Activated T-helper 1 cell treated with Interleukin-2 at 50 U/mL for 16 hours (primary cell): ENCODE measurements at regions not wholly inside any gene's neighbourhood (a gene's known extent, or its start where the extent isn't known, plus 50 kb on each side); places are given as distances from the start of the nearest gene placed in this dataset.

Source experiments
- DNase-seq: peaks from one replicate; pipeline ENCODE4 v3.0.0-alpha.2; 2020; ENCODE audit warnings: low read depth

GRCh38 chr11:128031538-128032134 is 555.7 kb downstream of the ETS1 start:
- peak; percentile 41 for DNase-seq

DNA sequence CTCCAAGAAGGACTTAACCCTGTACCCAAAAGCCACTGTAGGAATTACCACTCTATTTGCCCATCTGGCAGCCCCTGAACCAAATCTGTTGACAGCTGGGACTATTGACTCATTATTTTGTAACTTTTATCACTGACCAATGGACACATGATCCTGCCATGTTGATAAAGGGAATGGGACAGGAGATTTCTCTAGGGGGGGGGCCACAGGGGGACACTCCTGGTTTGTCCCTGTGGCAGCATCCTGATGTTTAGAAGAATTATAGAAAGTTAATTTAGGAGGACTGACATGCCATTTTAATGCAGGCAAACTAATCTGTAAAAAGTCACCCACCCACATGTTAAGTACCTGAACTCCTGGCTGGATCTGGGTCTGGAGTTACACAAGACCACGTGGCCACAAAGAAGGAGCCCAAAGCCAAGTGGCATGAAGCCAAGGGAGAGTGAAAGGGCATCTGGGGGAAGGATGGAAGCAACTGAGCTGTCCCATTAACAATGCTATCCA is 558.1 kb downstream of the ETS1 start:
- DNase-seq: no peak

GRCh38 chr11:128026596-128026995 is 560.8 kb downstream of the ETS1 start:
- no peak for DNase-seq

DNA sequence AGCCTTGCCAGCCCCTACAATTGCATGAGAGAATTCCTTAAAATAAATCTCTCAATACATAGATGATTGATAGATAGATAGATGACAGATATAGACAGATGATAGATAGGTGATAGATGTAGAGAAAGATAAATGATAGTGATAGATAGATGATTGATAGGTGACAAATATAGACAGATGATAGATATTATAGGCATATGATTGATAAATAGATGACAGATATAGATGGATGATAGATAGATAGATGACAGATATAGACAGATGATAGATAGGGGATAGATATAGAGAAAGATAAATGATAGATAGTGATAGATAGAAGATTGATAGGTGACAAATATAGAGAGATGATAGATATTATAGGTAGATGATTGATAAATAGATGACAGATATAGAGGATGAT is 564.6 kb downstream of the ETS1 start:
- DNase-seq: no peak

DNA sequence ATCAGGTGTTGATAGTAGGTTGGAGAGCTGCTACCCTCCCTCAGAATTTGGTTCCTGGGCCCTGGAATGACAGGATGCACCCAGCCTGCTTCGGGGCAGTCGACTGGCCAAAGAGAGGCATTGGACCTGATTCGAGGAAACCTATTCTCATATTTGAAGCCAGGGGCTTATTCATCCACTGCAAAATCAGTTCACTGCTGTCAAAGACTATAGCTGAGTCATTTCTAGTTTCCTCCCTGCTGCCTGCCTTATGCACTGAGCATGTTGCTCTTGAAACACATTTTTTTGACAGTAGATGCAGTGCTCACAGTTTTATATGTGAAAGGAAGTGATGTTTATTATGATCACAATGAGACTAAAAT is 565.4 kb downstream of the ETS1 start:
- no peak for DNase-seq

- DNase-seq: no peak
Observed at GRCh38 chr11:128021349-128022006, 565.9 kb downstream of the ETS1 start.

DNA sequence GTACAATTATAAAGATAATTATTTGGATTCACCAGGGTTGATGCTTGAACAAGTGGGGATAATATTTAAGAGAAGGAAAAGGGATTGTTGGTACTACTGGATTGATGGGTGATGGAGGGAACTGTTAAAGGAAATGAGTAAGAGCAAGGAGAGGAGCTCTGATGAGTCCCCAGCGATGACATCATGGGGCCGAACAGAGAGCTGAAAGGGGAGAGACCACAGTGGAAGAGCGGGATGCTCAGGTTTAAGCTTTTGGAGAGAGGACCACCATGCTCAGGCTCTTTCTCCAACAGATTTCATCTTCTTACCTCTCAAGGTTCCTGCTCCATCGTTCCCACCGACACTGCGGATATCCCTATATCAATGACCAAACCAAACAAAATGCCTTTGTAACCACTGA is 568.7 kb downstream of the ETS1 start:
- no peak for DNase-seq

- no peak for DNase-seq
Observed at GRCh38 chr11:128005562-128005961, 581.8 kb downstream of the ETS1 start.

GRCh38 chr11:127998421-127998820 is 588.9 kb downstream of the ETS1 start:
- no peak for DNase-seq

DNA sequence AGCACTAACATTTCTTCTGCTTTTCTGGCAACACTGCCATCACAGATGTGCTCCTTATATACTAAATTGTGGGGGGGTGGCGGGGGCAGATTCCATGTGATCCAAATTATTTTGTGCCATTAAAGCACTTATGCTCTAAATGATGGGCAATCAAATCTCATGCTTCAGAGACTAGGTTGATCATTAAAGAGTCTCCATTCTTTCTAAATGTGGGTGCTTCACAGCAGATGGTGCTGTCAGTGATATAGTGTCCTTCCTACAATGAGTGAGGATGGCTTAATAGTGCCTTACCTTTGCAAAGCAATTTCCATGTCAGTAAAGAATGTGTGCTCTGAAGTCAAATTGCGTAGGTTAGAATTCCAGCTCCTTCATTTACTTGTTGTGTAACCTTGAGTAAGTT is 589.8 kb downstream of the ETS1 start:
- no peak for DNase-seq

- no peak for DNase-seq
Observed at GRCh38 chr11:127996825-127997224, 590.5 kb downstream of the ETS1 start.

- no peak for DNase-seq
Observed at GRCh38 chr11:127995921-127996320, 591.4 kb downstream of the ETS1 start.

DNA sequence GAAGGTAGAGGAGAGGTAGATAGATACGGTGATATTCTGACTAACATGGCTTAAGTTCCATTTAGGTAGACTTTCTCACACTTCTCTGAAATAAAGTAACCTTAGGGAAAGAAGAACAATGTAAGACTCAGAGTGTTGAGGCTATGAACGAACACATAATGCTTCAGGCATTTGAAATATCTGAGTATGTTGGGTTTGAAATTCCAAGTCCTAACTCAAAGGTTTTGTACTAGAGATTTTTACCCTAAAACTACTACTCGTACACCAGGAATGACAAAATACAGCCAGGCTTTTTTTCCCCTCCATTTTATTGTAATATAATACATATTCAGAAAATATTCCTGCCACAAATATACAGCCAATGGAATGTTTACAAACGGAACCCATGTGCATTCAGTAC is 592.6 kb downstream of the ETS1 start:
- DNase-seq: no peak

GRCh38 chr11:127993788-127994187 is 593.6 kb downstream of the ETS1 start:
- no peak for DNase-seq

DNA sequence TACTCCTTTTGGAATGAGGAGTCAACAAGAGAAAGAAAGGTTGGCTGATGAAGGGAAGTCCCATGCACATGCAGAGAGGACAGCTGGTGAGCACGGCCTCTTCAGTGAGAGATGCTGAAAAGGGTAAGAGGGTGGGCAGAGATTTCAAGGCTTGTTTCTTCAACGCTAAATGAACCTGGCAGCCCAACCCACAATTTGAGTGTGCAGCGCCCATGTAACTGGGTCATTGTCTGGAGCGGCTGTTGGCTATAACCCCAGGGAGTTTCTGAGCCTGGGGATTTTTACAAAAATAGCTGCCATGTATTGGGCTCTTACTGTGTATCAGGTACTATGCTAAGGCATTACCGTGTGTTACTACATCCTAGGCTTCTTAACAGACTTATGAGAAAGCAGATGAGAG is 594.1 kb downstream of the ETS1 start:
- DNase-seq: no peak

GRCh38 chr11:127986073-127986472 is 601.3 kb downstream of the ETS1 start:
- DNase-seq: no peak

DNA sequence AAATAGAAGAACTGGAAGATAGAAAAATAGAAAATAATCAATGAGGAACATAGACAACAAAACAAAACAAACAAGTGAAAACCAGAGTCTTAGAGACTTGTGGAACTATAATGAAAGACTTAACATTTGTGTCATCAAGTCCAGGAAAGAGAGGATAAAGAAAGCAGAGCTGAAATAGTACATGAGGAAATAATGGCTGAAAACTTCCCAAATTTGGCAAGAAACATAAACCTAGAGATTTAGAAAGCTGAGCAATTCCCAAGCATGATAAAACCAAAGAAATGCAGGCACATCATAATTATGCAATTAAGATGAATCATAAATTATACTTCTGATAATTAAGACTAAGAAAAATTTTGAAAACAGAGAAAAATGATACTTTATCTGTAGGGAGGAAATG is 614.5 kb downstream of the ETS1 start:
- DNase-seq: no peak

DNA sequence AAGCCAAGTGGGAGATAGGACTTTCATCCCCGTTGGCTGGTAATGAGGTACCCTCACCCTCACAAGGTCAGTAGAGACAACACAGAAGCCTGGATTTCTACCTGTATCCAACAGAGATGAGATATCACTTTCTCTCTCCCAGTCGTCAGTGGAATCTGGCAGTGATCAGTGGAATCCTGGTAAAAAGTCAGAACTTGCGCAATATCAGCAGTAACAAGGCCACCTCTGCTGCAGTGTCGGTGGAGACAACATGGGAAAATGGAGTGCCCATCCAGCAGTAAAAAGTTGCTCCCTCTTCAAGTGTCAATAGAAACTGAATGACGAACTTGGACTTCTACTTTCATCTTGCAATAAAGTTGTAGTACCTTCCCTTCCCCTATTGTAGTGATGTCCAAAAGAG is 615.9 kb downstream of the ETS1 start:
- DNase-seq: no peak

GRCh38 chr11:127966821-127967220 is 620.5 kb downstream of the ETS1 start:
- no peak for DNase-seq

- DNase-seq: no peak
Observed at GRCh38 chr11:127965939-127966668, 621.3 kb downstream of the ETS1 start.

GRCh38 chr11:127962416-127962815 is 624.9 kb downstream of the ETS1 start:
- no peak for DNase-seq

- no peak for DNase-seq
Observed at GRCh38 chr11:127950162-127950561, 637.2 kb downstream of the ETS1 start.

DNA sequence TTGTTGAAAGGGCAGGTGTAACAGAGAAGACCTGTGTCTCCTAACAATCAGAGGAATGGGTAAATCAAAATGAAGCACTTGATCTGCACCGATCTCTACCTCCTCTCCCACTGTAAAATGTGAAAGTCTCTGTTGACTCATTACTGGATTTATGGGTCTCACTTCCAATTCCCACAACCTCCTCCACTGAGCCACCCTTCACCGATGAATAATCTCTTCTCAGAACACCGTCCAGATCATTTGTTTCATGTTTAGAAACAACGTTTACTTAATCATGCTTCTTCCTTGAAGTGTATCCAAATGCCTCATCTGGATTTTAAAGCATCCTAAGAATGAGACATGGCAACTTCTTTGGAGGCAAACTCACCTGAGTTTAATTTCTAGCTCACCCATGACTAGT is 643.6 kb downstream of the ETS1 start:
- no peak for DNase-seq
